ENCODE measurements at regions not wholly inside any gene's neighbourhood (a gene's known extent, or its start where the extent isn't known, plus 50 kb on each side); places are given as distances from the start of the nearest gene placed in this dataset.

- TF ChIP-seq ZNF362 (tag by site-specific recombination; IDR thresholded peaks at IDR 0.05), result no peak
- TF ChIP-seq KLF17 (tag by site-specific recombination; IDR thresholded peaks at IDR 0.05), result no peak
- no peak for TF ChIP-seq ZNF530 (tag by site-specific recombination; IDR thresholded peaks at IDR 0.05; ENCODE audit: low read depth)
- TF ChIP-seq PATZ1 (tag by site-specific recombination; IDR thresholded peaks at IDR 0.05), result no peak
- no peak for TF ChIP-seq ZNF654 (tag by site-specific recombination; IDR thresholded peaks at IDR 0.05; ENCODE audit: low read depth)
- TF ChIP-seq ZBTB8A (tag by site-specific recombination; IDR thresholded peaks at IDR 0.05), result no peak
- TF ChIP-seq ZBTB11 (tag by site-specific recombination; conservative IDR thresholded peaks at IDR 0.05; ENCODE audit: low read depth), result no peak
- TF ChIP-seq OSR2 (tag by site-specific recombination; IDR thresholded peaks at IDR 0.05), result no peak
- TF ChIP-seq ZNF10 (tag by site-specific recombination; IDR thresholded peaks at IDR 0.05), result no peak
- no peak for TF ChIP-seq PRDM4 (tag by site-specific recombination; IDR thresholded peaks at IDR 0.05)
- TF ChIP-seq HIC1 (tag by site-specific recombination; IDR thresholded peaks at IDR 0.05), result no peak
Observed at GRCh38 chr2:16000642-16001041, 60.3 kb downstream of the MYCN start (continued).

- Histone ChIP-seq H3K36me3 (ENCODE audit: control insufficient read depth in 2 of 2, insufficient read depth in 1 of 2, low read length in 2 of 2) (no peaks in the 10 kb centered on the region), H3K4me1 (ENCODE audit: control insufficient read depth, insufficient read depth, low read length) (no peaks in the 10 kb centered on the region), H3K4me3 (ENCODE audit: low read depth, low read length) (no peak overlapping the region), H3K27ac (ENCODE audit: extremely low read depth, low read depth, low read length) (no peak overlapping the region), H3K9me3 (ENCODE audit: control insufficient read depth, insufficient read depth, low read depth, low read length) (no peaks in the 10 kb centered on the region)
- ChIA-PET CTCF (no interaction called here), POLR2A (no interaction called here)
- TF ChIP-seq TCF7L2 (IDR thresholded peaks at IDR 0.05; ENCODE audit: borderline replicate concordance, low read depth, low read length) (no peak), ZNF518A (tag by site-specific recombination; conservative IDR thresholded peaks at IDR 0.05; ENCODE audit: low read depth) (no peak), ZNF510 (tag by site-specific recombination; IDR thresholded peaks at IDR 0.05; ENCODE audit: insufficient replicate concordance) (no peak), ZNF112 (tag by site-specific recombination; IDR thresholded peaks at IDR 0.05) (no peak), SCRT2 (tag by site-specific recombination; IDR thresholded peaks at IDR 0.05) (no peak), ZNF658 (tag by site-specific recombination; IDR thresholded peaks at IDR 0.05) (no peak)
Observed at GRCh38 chr2:15999596-16000469, 59.5 kb downstream of the MYCN start.
